ENCODE measurements at regions not wholly inside any gene's neighbourhood (a gene's known extent, or its start where the extent isn't known, plus 50 kb on each side); places are given as distances from the start of the nearest gene placed in this dataset.

DNA sequence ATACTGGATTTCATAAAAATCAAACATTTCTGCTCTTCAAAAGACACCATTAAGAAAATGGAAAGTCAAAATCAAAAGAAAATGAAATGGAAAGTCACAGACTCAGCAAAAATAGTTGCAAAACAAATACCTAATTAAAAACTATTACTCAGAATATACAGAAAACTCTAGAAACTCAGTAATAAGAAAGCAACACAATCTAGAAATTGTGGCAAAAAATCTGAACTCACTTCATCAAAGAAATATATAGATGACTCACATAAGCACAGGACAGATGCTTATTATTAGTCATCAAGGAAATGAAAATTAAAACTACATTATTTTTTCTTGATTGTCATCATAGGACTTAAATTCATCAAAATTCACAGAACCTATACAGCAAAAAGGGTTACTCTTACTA lies 430.0 kb downstream of the SHQ1 start:
- Histone ChIP-seq H3K36me3 (ENCODE audit: insufficient read depth, low read length) (no peaks in the 10 kb centered on the region), H3K9ac (ENCODE audit: low read length) (no peak overlapping the region), H3K27ac (ENCODE audit: low read depth, low read length) (no peak overlapping the region), H3K9me3 (ENCODE audit: low read length) (no peaks in the 10 kb centered on the region), H3K4me1 (ENCODE audit: insufficient read depth, low read length) (peaks cover 4% of the 10 kb centered on the region), H3K27me3 (ENCODE audit: control insufficient read depth in 1 of 2, insufficient read depth in 2 of 2, low read length in 2 of 2) (no peaks in the 10 kb centered on the region), H3K4me3 (ENCODE audit: low read depth in 1 of 2, low read length in 2 of 2) (no peak overlapping the region)

DNA sequence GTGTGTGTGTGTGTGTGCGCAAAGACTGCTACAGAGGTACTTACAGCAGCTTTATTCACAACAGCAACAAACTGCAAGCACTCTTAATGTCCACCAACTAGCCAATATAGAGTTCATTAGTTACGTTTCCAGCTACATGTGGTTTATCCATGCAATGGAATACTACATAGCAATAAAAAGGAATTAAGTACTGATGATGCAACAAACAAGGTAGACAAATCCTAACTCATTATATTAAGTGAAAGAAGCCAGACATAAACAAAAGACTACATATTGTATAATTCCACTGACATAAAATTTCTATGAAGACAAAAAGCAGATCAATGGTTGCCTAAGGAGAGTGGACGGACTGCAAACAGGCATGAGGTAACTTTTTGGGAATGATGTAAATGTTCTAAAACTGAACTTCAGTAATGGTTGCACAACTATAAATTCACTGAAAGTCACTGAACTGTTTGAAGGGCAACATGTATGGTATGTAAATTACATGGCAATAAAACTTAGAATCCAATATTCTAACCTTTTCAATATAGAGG lies 433.7 kb downstream of the SHQ1 start:
- peaks cover 25% of the 10 kb centered on the region for H3K4me1 ChIP-seq (ENCODE audit: insufficient read depth, low read length)
- H3K36me3 ChIP-seq (ENCODE audit: insufficient read depth, low read length), result no peaks in the 10 kb centered on the region
- H3K27ac ChIP-seq (ENCODE audit: low read depth, low read length), result no peak overlapping the region
- no peaks in the 10 kb centered on the region for H3K27me3 ChIP-seq (ENCODE audit: control insufficient read depth in 1 of 2, insufficient read depth in 2 of 2, low read length in 2 of 2)
- no peaks in the 10 kb centered on the region for H3K9me3 ChIP-seq (ENCODE audit: low read length)
- no peak overlapping the region for H3K9ac ChIP-seq (ENCODE audit: low read length)
- no peak overlapping the region for H3K4me3 ChIP-seq (ENCODE audit: low read depth in 1 of 2, low read length in 2 of 2)

- H3K36me3 ChIP-seq (ENCODE audit: insufficient read depth, low read length), result no peaks in the 10 kb centered on the region
- no peak overlapping the region for H3K27ac ChIP-seq (ENCODE audit: low read depth, low read length)
- no peaks in the 10 kb centered on the region for H3K9me3 ChIP-seq (ENCODE audit: low read length)
- H3K27me3 ChIP-seq (ENCODE audit: control insufficient read depth in 1 of 2, insufficient read depth in 2 of 2, low read length in 2 of 2), result no peaks in the 10 kb centered on the region
- peaks cover 21% of the 10 kb centered on the region for H3K4me1 ChIP-seq (ENCODE audit: insufficient read depth, low read length)
- H3K9ac ChIP-seq (ENCODE audit: low read length), result no peak overlapping the region
- no peak overlapping the region for H3K4me3 ChIP-seq (ENCODE audit: low read depth in 1 of 2, low read length in 2 of 2)
Measured at GRCh38 chr3:72413228-72413627, 435.0 kb downstream of the SHQ1 start.

GRCh38 chr3:72412340-72412956 lies 435.8 kb downstream of the SHQ1 start:
- Histone ChIP-seq H3K27me3 (ENCODE audit: control insufficient read depth in 1 of 2, insufficient read depth in 2 of 2, low read length in 2 of 2) (no peaks in the 10 kb centered on the region), H3K9ac (ENCODE audit: low read length) (no peak overlapping the region), H3K4me1 (ENCODE audit: insufficient read depth, low read length) (peaks cover 25% of the 10 kb centered on the region), H3K36me3 (ENCODE audit: insufficient read depth, low read length) (no peaks in the 10 kb centered on the region), H3K9me3 (ENCODE audit: low read length) (no peaks in the 10 kb centered on the region), H3K4me3 (ENCODE audit: low read depth in 1 of 2, low read length in 2 of 2) (no peak overlapping the region), H3K27ac (ENCODE audit: low read depth, low read length) (no peak overlapping the region)

DNA sequence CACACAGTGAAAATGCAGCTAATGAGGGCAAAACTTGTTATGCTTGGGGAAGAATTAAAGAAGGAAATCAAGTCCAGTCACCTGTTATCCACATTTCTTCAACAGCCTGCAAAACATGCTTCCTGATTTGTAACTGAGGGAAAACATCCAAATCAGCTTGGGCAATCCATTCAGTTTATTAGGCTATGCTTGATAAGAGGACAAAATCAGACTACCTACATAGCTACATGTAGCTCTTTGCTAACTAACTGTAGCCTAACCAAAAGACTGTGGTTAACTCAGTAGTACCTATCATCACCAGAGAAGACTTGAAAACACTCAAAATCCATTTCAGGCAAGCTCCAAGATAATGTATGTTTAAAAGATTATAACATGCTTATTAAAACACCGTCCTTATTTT lies 436.4 kb downstream of the SHQ1 start:
- Histone ChIP-seq H3K27ac (ENCODE audit: low read depth, low read length) (no peak overlapping the region), H3K27me3 (ENCODE audit: control insufficient read depth in 1 of 2, insufficient read depth in 2 of 2, low read length in 2 of 2) (no peaks in the 10 kb centered on the region), H3K9me3 (ENCODE audit: low read length) (no peaks in the 10 kb centered on the region), H3K36me3 (ENCODE audit: insufficient read depth, low read length) (no peaks in the 10 kb centered on the region), H3K4me1 (ENCODE audit: insufficient read depth, low read length) (peaks cover 31% of the 10 kb centered on the region), H3K4me3 (ENCODE audit: low read depth in 1 of 2, low read length in 2 of 2) (no peak overlapping the region), H3K9ac (ENCODE audit: low read length) (no peak overlapping the region)

GRCh38 chr3:72411126-72411525 lies 437.1 kb downstream of the SHQ1 start:
- no peak overlapping the region for H3K4me3 ChIP-seq (ENCODE audit: low read depth in 1 of 2, low read length in 2 of 2)
- no peaks in the 10 kb centered on the region for H3K36me3 ChIP-seq (ENCODE audit: insufficient read depth, low read length)
- peaks cover 38% of the 10 kb centered on the region for H3K4me1 ChIP-seq (ENCODE audit: insufficient read depth, low read length)

GRCh38 chr3:72408983-72409779 lies 439.1 kb downstream of the SHQ1 start:
- Histone ChIP-seq H3K9ac (ENCODE audit: low read length) (no peak overlapping the region), H3K36me3 (ENCODE audit: insufficient read depth, low read length) (no peaks in the 10 kb centered on the region), H3K27ac (ENCODE audit: low read depth, low read length) (no peak overlapping the region)

More at GRCh38 chr3:72411126-72411525, 437.1 kb downstream of the SHQ1 start:
- Histone ChIP-seq H3K9ac (ENCODE audit: low read length) (no peak overlapping the region), H3K27ac (ENCODE audit: low read depth, low read length) (no peak overlapping the region), H3K9me3 (ENCODE audit: low read length) (no peaks in the 10 kb centered on the region), H3K27me3 (ENCODE audit: control insufficient read depth in 1 of 2, insufficient read depth in 2 of 2, low read length in 2 of 2) (no peaks in the 10 kb centered on the region)

DNA sequence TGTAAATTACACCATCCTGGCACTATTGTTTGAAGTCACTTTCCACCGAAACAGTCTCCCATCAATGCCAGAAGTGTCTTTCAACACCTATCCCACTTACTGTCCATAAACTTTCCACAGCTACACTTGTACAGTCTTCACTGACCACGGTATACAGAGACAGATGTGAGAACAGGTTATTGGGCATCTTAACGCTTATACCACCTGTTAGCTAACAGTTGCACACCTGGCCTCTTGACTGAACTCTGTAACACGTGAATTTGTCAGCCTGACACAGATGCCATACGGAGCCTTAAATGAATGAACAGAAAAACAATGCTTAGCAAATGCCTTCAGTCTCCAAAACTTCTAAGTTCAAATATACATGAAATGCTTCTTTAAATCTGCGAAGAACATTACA lies 440.5 kb downstream of the SHQ1 start:
- H3K9ac ChIP-seq (ENCODE audit: low read length), result no peak overlapping the region

More at GRCh38 chr3:72408983-72409779, 439.1 kb downstream of the SHQ1 start:
- H3K4me1 ChIP-seq (ENCODE audit: insufficient read depth, low read length), result peaks cover 54% of the 10 kb centered on the region
- H3K9me3 ChIP-seq (ENCODE audit: low read length), result no peaks in the 10 kb centered on the region
- no peak overlapping the region for H3K4me3 ChIP-seq (ENCODE audit: low read depth in 1 of 2, low read length in 2 of 2)
- H3K27me3 ChIP-seq (ENCODE audit: control insufficient read depth in 1 of 2, insufficient read depth in 2 of 2, low read length in 2 of 2), result no peaks in the 10 kb centered on the region

GRCh38 chr3:72405943-72406566 lies 442.2 kb downstream of the SHQ1 start:
- Histone ChIP-seq H3K4me1 (ENCODE audit: insufficient read depth, low read length) (peaks cover 60% of the 10 kb centered on the region), H3K27ac (ENCODE audit: low read depth, low read length) (no peak overlapping the region)

More for the DNA sequence above, 440.5 kb downstream of the SHQ1 start:
- Histone ChIP-seq H3K4me3 (ENCODE audit: low read depth in 1 of 2, low read length in 2 of 2) (no peak overlapping the region), H3K27ac (ENCODE audit: low read depth, low read length) (no peak overlapping the region), H3K9me3 (ENCODE audit: low read length) (no peaks in the 10 kb centered on the region), H3K4me1 (ENCODE audit: insufficient read depth, low read length) (peaks cover 68% of the 10 kb centered on the region), H3K36me3 (ENCODE audit: insufficient read depth, low read length) (no peaks in the 10 kb centered on the region), H3K27me3 (ENCODE audit: control insufficient read depth in 1 of 2, insufficient read depth in 2 of 2, low read length in 2 of 2) (no peaks in the 10 kb centered on the region)

GRCh38 chr3:72401005-72401545 lies 447.2 kb downstream of the SHQ1 start:
- H3K4me1 ChIP-seq (ENCODE audit: insufficient read depth, low read length), result peaks cover 45% of the 10 kb centered on the region
- H3K9ac ChIP-seq (ENCODE audit: low read length), result no peak overlapping the region
- no peak overlapping the region for H3K4me3 ChIP-seq (ENCODE audit: low read depth in 1 of 2, low read length in 2 of 2)
- no peaks in the 10 kb centered on the region for H3K9me3 ChIP-seq (ENCODE audit: low read length)
- no peak overlapping the region for H3K27ac ChIP-seq (ENCODE audit: low read depth, low read length)
- no peaks in the 10 kb centered on the region for H3K36me3 ChIP-seq (ENCODE audit: insufficient read depth, low read length)
- no peaks in the 10 kb centered on the region for H3K27me3 ChIP-seq (ENCODE audit: control insufficient read depth in 1 of 2, insufficient read depth in 2 of 2, low read length in 2 of 2)

More at GRCh38 chr3:72405943-72406566, 442.2 kb downstream of the SHQ1 start:
- Histone ChIP-seq H3K36me3 (ENCODE audit: insufficient read depth, low read length) (no peaks in the 10 kb centered on the region), H3K4me3 (ENCODE audit: low read depth in 1 of 2, low read length in 2 of 2) (no peak overlapping the region), H3K9ac (ENCODE audit: low read length) (no peak overlapping the region), H3K27me3 (ENCODE audit: control insufficient read depth in 1 of 2, insufficient read depth in 2 of 2, low read length in 2 of 2) (no peaks in the 10 kb centered on the region), H3K9me3 (ENCODE audit: low read length) (no peaks in the 10 kb centered on the region)

GRCh38 chr3:72398781-72399180 lies 449.5 kb downstream of the SHQ1 start:
- H3K9ac ChIP-seq (ENCODE audit: low read length), result no peak overlapping the region
- no peaks in the 10 kb centered on the region for H3K27me3 ChIP-seq (ENCODE audit: control insufficient read depth in 1 of 2, insufficient read depth in 2 of 2, low read length in 2 of 2)
- H3K9me3 ChIP-seq (ENCODE audit: low read length), result no peaks in the 10 kb centered on the region
- no peak overlapping the region for H3K27ac ChIP-seq (ENCODE audit: low read depth, low read length)
- peaks cover 25% of the 10 kb centered on the region for H3K4me1 ChIP-seq (ENCODE audit: insufficient read depth, low read length)
- no peak overlapping the region for H3K4me3 ChIP-seq (ENCODE audit: low read depth in 1 of 2, low read length in 2 of 2)
- H3K36me3 ChIP-seq (ENCODE audit: insufficient read depth, low read length), result no peaks in the 10 kb centered on the region

All from muscle layer of colon (tissue), 2 donors.